Tibial nerve (tissue), 4 donors: ENCODE measurements at regions not wholly inside any gene's neighbourhood (a gene's known extent, or its start where the extent isn't known, plus 50 kb on each side); places are given as distances from the start of the nearest gene placed in this dataset.

ENCODE experiments used
- CTCF ChIP-seq, 5 experiments: fragments of 200-600 bp in 3 of 5; fragments of 450-650 bp in 2 of 5; sonication (generic) in 3 of 5; IDR thresholded peaks; one replicate each; pipeline ENCODE4 v1.5.1; 2016 to 2019; ENCODE audit warnings: antibody characterized with exemption in 5 of 5, mild to moderate bottlenecking in 3 of 5, moderate library complexity in 2 of 5
- EP300 ChIP-seq, 2 donors: sonication (generic); formaldehyde crosslinking; IDR thresholded peaks; one replicate each; pipeline ENCODE4 v1.6.1; 2017; ENCODE audit warnings: antibody characterized with exemption in 2 of 2, mild to moderate bottlenecking in 1 of 2
- POLR2A ChIP-seq, 2 donors: fragments of 450-650 bp; IDR thresholded peaks; one replicate each; pipeline ENCODE4 v1.6.1; 2017; ENCODE audit warnings: antibody characterized with exemption in 2 of 2, mild to moderate bottlenecking in 2 of 2, moderate library complexity in 2 of 2

- TF ChIP-seq CTCF (IDR thresholded peaks at IDR 0.05) (no peak), POLR2A (IDR thresholded peaks at IDR 0.05) (no peak), EP300 (IDR thresholded peaks at IDR 0.05) (no peak)
These were observed 633.1 kb upstream of the CITED2 start for GRCh38 chr6:140007525-140007924.
